NCI-H146 treated with DMSO at 0.1 percent for 48 hours (cell line): ENCODE measurements at regions not wholly inside any gene's neighbourhood (a gene's known extent, or its start where the extent isn't known, plus 50 kb on each side); places are given as distances from the start of the nearest gene placed in this dataset.

ENCODE experiments used
- DNase-seq: peaks from one replicate; lab custom pipeline; 2025; ENCODE audit not compliant: unreplicated experiment; lab: John Stamatoyannopoulos, UW

GRCh38 chr20:24111858-24112257 is 123.3 kb upstream of the GGTLC1 start:
- no peak for DNase-seq

- no peak for DNase-seq
Observed at GRCh38 chr20:24109537-24109936, 121.0 kb upstream of the GGTLC1 start.

GRCh38 chr20:24109008-24109407 is 120.4 kb upstream of the GGTLC1 start:
- DNase-seq: no peak

- no peak for DNase-seq
Observed at GRCh38 chr20:24108581-24108980, 120.0 kb upstream of the GGTLC1 start.

GRCh38 chr20:24106801-24107445 is 118.3 kb upstream of the GGTLC1 start:
- DNase-seq: no peak

GRCh38 chr20:24106150-24106800 is 117.7 kb upstream of the GGTLC1 start:
- no peak for DNase-seq

GRCh38 chr20:24102749-24103333 is 114.3 kb upstream of the GGTLC1 start:
- no peak for DNase-seq

- no peak for DNase-seq
Observed at GRCh38 chr20:24102290-24102689, 113.7 kb upstream of the GGTLC1 start.

GRCh38 chr20:24100370-24101011 is 111.9 kb upstream of the GGTLC1 start:
- DNase-seq: peak; percentile 4

GRCh38 chr20:24098886-24099285 is 110.3 kb upstream of the GGTLC1 start:
- no peak for DNase-seq

GRCh38 chr20:24097506-24098245 is 109.1 kb upstream of the GGTLC1 start:
- no peak for DNase-seq

- no peak for DNase-seq
Observed at GRCh38 chr20:24096864-24097450, 108.4 kb upstream of the GGTLC1 start.

GRCh38 chr20:24096264-24096663 is 107.7 kb upstream of the GGTLC1 start:
- no peak for DNase-seq

- no peak for DNase-seq
Observed at GRCh38 chr20:24095756-24096155, 107.2 kb upstream of the GGTLC1 start.

GRCh38 chr20:24095303-24095702 is 106.7 kb upstream of the GGTLC1 start:
- no peak for DNase-seq

GRCh38 chr20:24089576-24089975 is 101.0 kb upstream of the GGTLC1 start:
- no peak for DNase-seq

GRCh38 chr20:24086121-24086520 is 97.5 kb upstream of the GGTLC1 start:
- no peak for DNase-seq

GRCh38 chr20:24084281-24084680 is 95.7 kb upstream of the GGTLC1 start:
- no peak for DNase-seq

GRCh38 chr20:24081077-24081476 is 92.5 kb upstream of the GGTLC1 start:
- no peak for DNase-seq

GRCh38 chr20:24079661-24080412 is 91.3 kb upstream of the GGTLC1 start:
- DNase-seq: no peak
